DND-41 (cell line): ENCODE measurements at regions not wholly inside any gene's neighbourhood (a gene's known extent, or its start where the extent isn't known, plus 50 kb on each side); places are given as distances from the start of the nearest gene placed in this dataset.

Experiments used
- ATAC-seq: fragments of 200-7000 bp; cut with Tn5 transposase; 3 replicates; pipeline ENCODE4 v1.9.1; 2021; ENCODE audit warnings: low read depth; ENCODE audit not compliant: insufficient read depth
- DNase-seq: peaks from one replicate; pipeline ENCODE4 v3.0.0-alpha.2; 2020
- H2AFZ ChIP-seq: 2 replicates; pipeline ENCODE4 v1.6.0; 2012; ENCODE audit warnings: low read depth, low read length
- H3K27ac ChIP-seq: 2 replicates; pipeline ENCODE4 v1.5.1; 2012; ENCODE audit warnings: low read length, inconsistent platforms
- H3K27me3 ChIP-seq: fragments of 200-600 bp; sonication (generic); 2 replicates; pipeline ENCODE4 v1.6.0; 2012; ENCODE audit warnings: low read length, mild to moderate bottlenecking, inconsistent platforms; ENCODE audit not compliant: insufficient read depth, poor library complexity
- H3K36me3 ChIP-seq: 2 replicates; pipeline ENCODE4 v1.5.1; 2012; ENCODE audit warnings: low read length, inconsistent platforms; ENCODE audit not compliant: insufficient read depth
- H3K4me1 ChIP-seq: 2 replicates; pipeline ENCODE4 v1.5.1; 2012; ENCODE audit warnings: mild to moderate bottlenecking, low read length; ENCODE audit not compliant: insufficient read depth
- H3K4me2 ChIP-seq: 2 replicates; pipeline ENCODE4 v1.6.0; 2012; ENCODE audit warnings: mild to moderate bottlenecking, moderate library complexity, low read length, inconsistent platforms; ENCODE audit not compliant: insufficient read depth
- H3K4me3 ChIP-seq, 2 experiments: fragments of 200-600 bp in 1 of 2; shearing (Covaris generic) in 1 of 2; 2 replicates each; pipeline ENCODE4 v1.5.1; 2012 to 2016; ENCODE audit warnings: inconsistent platforms in 2 of 2, low read length in 2 of 2, mild to moderate bottlenecking in 2 of 2, low read depth in 1 of 2, moderate library complexity in 1 of 2
- H3K79me2 ChIP-seq: 2 replicates; pipeline ENCODE4 v1.6.0; 2012; ENCODE audit warnings: low read length, inconsistent platforms; ENCODE audit not compliant: insufficient read depth
- H3K9ac ChIP-seq: 2 replicates; pipeline ENCODE4 v1.6.0; 2012; ENCODE audit warnings: low read depth, mild to moderate bottlenecking, inconsistent platforms, low read length, moderate library complexity
- H3K9me3 ChIP-seq: 2 replicates; pipeline ENCODE4 v1.5.1; 2012; ENCODE audit warnings: low read length, moderate library complexity, mild to moderate bottlenecking, inconsistent platforms; ENCODE audit not compliant: insufficient read depth, severe bottlenecking
- H4K20me1 ChIP-seq: 2 replicates; pipeline ENCODE4 v1.6.0; 2012; ENCODE audit warnings: low read length; ENCODE audit not compliant: insufficient read depth
- EZH2 ChIP-seq: IDR thresholded peaks from 3 replicates; pipeline ENCODE4 v1.6.1; 2012; ENCODE audit warnings: borderline replicate concordance, low read depth, mild to moderate bottlenecking, moderate library complexity, low read length, inconsistent platforms; ENCODE audit not compliant: severe bottlenecking
- TF ChIP-seq, protein P1 (sequence below): IDR thresholded peaks from 2 replicates; pipeline ENCODE4 v1.5.1; 2012; ENCODE audit warnings: borderline replicate concordance, low read length, moderate library complexity, mild to moderate bottlenecking; ENCODE audit not compliant: poor library complexity, severe bottlenecking; ENCODE audit errors: extremely low read depth

DNA sequence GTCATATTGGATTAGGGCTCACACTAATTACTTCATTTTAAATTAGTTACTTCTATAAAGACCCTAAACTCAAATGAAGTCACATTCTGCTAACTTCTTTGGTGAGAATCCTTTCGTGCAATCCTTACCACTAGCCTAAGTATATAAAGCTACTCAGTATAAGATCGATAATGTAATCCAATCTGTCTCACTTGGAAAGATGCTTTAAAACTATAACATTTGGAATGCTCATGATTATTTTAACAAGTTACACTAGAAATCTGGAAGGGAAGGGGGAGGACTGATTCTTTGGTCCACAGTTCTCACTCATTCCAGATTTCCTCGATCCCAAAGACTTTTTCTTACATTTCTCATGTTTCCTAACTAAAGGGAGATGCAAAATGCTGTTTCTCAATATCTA, 336.4 kb upstream of the SLIT2 start:
- TF ChIP-seq EZH2 = no peak
- TF ChIP-seq, protein P1, sequence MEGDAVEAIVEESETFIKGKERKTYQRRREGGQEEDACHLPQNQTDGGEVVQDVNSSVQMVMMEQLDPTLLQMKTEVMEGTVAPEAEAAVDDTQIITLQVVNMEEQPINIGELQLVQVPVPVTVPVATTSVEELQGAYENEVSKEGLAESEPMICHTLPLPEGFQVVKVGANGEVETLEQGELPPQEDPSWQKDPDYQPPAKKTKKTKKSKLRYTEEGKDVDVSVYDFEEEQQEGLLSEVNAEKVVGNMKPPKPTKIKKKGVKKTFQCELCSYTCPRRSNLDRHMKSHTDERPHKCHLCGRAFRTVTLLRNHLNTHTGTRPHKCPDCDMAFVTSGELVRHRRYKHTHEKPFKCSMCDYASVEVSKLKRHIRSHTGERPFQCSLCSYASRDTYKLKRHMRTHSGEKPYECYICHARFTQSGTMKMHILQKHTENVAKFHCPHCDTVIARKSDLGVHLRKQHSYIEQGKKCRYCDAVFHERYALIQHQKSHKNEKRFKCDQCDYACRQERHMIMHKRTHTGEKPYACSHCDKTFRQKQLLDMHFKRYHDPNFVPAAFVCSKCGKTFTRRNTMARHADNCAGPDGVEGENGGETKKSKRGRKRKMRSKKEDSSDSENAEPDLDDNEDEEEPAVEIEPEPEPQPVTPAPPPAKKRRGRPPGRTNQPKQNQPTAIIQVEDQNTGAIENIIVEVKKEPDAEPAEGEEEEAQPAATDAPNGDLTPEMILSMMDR = no peak
- H3K27ac ChIP-seq = no peak overlapping the region
- no peaks in the 10 kb centered on the region for H3K36me3 ChIP-seq
- no peak overlapping the region for H3K4me2 ChIP-seq
- no peak for ATAC-seq
- H3K9ac ChIP-seq = no peak overlapping the region
- H3K4me1 ChIP-seq = no peaks in the 10 kb centered on the region
- peaks cover 4% of the 10 kb centered on the region for H3K9me3 ChIP-seq
- H3K79me2 ChIP-seq = no peaks in the 10 kb centered on the region
- no peak for DNase-seq
- no peak overlapping the region for H3K4me3 ChIP-seq
- no peaks in the 10 kb centered on the region for H4K20me1 ChIP-seq
- no peak overlapping the region for H2AFZ ChIP-seq
- no peaks in the 10 kb centered on the region for H3K27me3 ChIP-seq

DNA sequence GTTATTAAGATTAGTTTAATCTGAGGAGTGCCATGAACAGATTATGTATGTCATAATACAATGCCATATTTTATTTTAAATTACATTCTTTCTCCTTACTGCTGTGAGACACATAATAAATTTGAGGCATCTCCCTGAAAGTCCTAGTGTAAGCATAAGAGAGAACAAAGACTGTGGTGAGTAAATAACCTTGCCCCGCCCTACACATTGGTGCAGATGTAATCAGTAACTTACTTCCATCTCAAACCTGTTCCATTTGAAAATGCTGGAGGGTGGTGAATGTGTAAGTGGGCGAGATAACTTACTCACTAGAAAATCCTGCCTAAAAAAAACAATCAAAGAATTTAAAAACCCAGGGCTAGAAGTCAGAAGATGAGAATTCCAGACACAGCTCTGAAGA, 338.1 kb upstream of the SLIT2 start:
- no peaks in the 10 kb centered on the region for H3K36me3 ChIP-seq
- H3K27me3 ChIP-seq = no peaks in the 10 kb centered on the region
- no peak overlapping the region for H3K4me3 ChIP-seq
- ATAC-seq = no peak
- no peak overlapping the region for H3K4me2 ChIP-seq
- H4K20me1 ChIP-seq = no peaks in the 10 kb centered on the region
- no peak overlapping the region for H3K9ac ChIP-seq
- H3K27ac ChIP-seq = no peak overlapping the region
- peaks cover 2% of the 10 kb centered on the region for H3K9me3 ChIP-seq
- H3K79me2 ChIP-seq = no peaks in the 10 kb centered on the region
- no peak for DNase-seq
- no peaks in the 10 kb centered on the region for H3K4me1 ChIP-seq
- no peak overlapping the region for H2AFZ ChIP-seq
- TF ChIP-seq EZH2 = no peak
- TF ChIP-seq, protein P1 = no peak

DNA sequence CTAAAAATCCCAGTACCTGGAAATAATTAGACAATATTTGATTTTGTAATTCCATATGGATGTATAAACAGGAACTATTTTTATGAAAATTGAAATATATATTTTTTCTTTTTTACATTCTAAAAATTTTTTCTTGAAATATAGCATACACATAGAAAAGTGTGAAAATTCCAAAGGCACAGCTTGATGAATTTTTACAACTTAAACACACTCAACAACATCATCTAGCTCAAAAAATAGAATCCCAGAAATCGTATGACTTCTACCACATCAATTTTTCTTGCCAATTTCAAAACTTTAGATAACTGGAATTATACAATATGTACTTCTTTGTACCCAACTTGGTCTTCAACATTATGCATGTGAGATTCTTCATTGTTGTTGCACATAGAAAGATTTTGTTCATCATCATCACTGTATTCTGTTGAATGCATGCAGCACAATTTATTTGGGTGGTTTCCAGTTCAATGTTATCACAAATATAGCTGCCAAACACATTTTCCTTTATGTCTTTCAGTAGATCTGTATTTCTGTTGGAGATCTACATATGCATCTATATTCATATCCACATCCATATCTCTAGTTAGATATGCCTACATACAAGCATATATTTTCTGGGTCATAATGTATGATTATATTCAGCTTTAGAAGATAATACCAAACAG, 340.7 kb upstream of the SLIT2 start:
- Histone ChIP-seq H3K4me1 (no peaks in the 10 kb centered on the region), H3K4me2 (no peak overlapping the region), H3K79me2 (no peaks in the 10 kb centered on the region), H3K36me3 (no peaks in the 10 kb centered on the region), H3K9ac (no peak overlapping the region), H3K27me3 (no peaks in the 10 kb centered on the region), H3K27ac (no peak overlapping the region), H3K9me3 (no peaks in the 10 kb centered on the region), H2AFZ (no peak overlapping the region), H3K4me3 (no peak overlapping the region), H4K20me1 (no peaks in the 10 kb centered on the region)
- ATAC-seq (no peak), DNase-seq (no peak)
- TF ChIP-seq, protein P1 = no peak
- TF ChIP-seq EZH2 = no peak

DNA sequence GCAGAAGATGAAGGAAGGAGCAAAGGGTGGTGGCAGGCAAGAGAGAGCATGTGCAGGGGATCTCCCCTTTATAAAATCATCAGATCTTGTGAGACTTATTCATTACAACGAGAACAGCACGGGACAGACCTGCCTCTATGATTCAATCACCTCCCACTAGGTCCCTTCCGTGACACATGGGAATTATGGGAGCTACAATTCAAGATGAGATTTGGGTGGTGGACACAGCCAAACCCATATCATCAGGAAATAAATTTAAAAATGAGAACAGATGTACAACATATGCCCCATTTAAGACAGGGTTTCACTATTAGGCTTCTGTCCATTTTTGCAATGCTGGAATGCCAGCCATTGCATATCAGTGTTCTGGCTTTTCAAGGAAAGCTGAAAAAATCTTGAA, 346.7 kb upstream of the SLIT2 start:
- no peaks in the 10 kb centered on the region for H3K4me1 ChIP-seq
- H3K36me3 ChIP-seq = no peaks in the 10 kb centered on the region
- no peak overlapping the region for H2AFZ ChIP-seq
- H3K27me3 ChIP-seq = no peaks in the 10 kb centered on the region
- no peak overlapping the region for H3K27ac ChIP-seq
- no peaks in the 10 kb centered on the region for H3K9me3 ChIP-seq
- H3K4me3 ChIP-seq = no peak overlapping the region
- ATAC-seq (no peak), DNase-seq (no peak)
- no peak overlapping the region for H3K4me2 ChIP-seq
- TF ChIP-seq, protein P1 = no peak
- no peak for TF ChIP-seq EZH2
- H4K20me1 ChIP-seq = no peaks in the 10 kb centered on the region
- H3K79me2 ChIP-seq = no peaks in the 10 kb centered on the region
- no peak overlapping the region for H3K9ac ChIP-seq
